Pancreas (tissue), 10 donors: ENCODE measurements at regions not wholly inside any gene's neighbourhood (a gene's known extent, or its start where the extent isn't known, plus 50 kb on each side); places are given as distances from the start of the nearest gene placed in this dataset.

ENCODE experiments used
- ATAC-seq, 4 donors: fragments of 200-7000 bp; cut with Tn5 transposase; one replicate each; pipeline versions ENCODE4 v1.8.0 to v1.9.1; 2020; ENCODE audit warnings: mild to moderate bottlenecking in 4 of 4, moderate library complexity in 4 of 4
- DNase-seq, 6 donors: peaks; one replicate each; pipeline ENCODE4 v3.0.0-alpha.2; 2020
- FAIRE-seq: peaks from 2 replicates; lab custom pipeline; 2012; peaks lifted over from hg19 to GRCh38; lab: Jason Lieb, UNC
- H3K27ac ChIP-seq, 4 donors: fragments of 200-600 bp; sonication (generic); 1 replicate in 3 of 4; 2 replicates in 1 of 4; pipeline versions ENCODE4 v1.5.0 to v1.8.0; 2020
- H3K27me3 ChIP-seq, 4 donors: fragments of 200-600 bp; one replicate each; pipeline ENCODE4 v1.8.0; 2021
- H3K36me3 ChIP-seq, 3 donors: fragments of 200-600 bp; sonication (generic) in 1 of 3; one replicate each; pipeline versions ENCODE4 v1.5.0 to v1.8.0; 2020 to 2021
- H3K4me1 ChIP-seq, 3 donors: fragments of 200-600 bp; one replicate each; pipeline ENCODE4 v1.8.0; 2021
- H3K4me3 ChIP-seq, 4 donors: fragments of 200-600 bp; sonication (generic) in 2 of 4; one replicate each; pipeline versions ENCODE4 v1.5.0 to v1.8.0; 2020 to 2021
- H3K9me3 ChIP-seq, 4 donors: fragments of 200-600 bp; one replicate each; pipeline ENCODE4 v1.8.0; 2021
- WGBS, 2 donors: extraction: QIAGEN DNeasy Blood & Tissue Kit; methylation state at CpG; one replicate each; pipeline ENCODE4 v1.1.7; 2013; 5-methylcytosine and 5-hydroxymethylcytosine counted together
- intact Hi-C, 3 donors: fragments of 100-400 bp; cut with DNase I; formaldehyde crosslinking; loops; one replicate each; pipeline versions ENCODE4 v1.11.1 to v1.14.2; 2022
- TF ChIP-seq, protein P1 (sequence below), 4 donors: fragments of 200-600 bp; sonication (generic) in 3 of 4; IDR thresholded peaks; one replicate each; pipeline versions ENCODE4 v1.5.0 to v1.8.0; 2021; ENCODE audit warnings: antibody characterized with exemption in 4 of 4
- donor health status: healthy with polysubstance abuse.
- donor health status: DM: no; HTN: no; CAD: no; lungs with moderate emphysema.
- donor health status: DM: no; HTN: no; CAD: no.
- donor health status: control.
- donor health status: control.
- donor health status: Bipolar disorder and iron deficiency.
- donor health status: DM: yes; HTN: yes; CAD: no.
- donor health status: DM: no; HTN: no; CAD: no.
- donor health status: DM: no; HTN: no; CAD: no.
- donor health status: DM: yes; HTN: yes; CAD: no.

GRCh38 chr16:11440657-11441012 lies 95.4 kb downstream of the RMI2 start:
- no peak overlapping the region for H3K27ac ChIP-seq
- H3K4me3 ChIP-seq = no peak overlapping the region
- no peaks in the 10 kb centered on the region for H3K4me1 ChIP-seq
- ATAC-seq = no peak
- DNase-seq = no peak
- H3K27me3 ChIP-seq = no peaks in the 10 kb centered on the region
- TF ChIP-seq, protein P1, sequence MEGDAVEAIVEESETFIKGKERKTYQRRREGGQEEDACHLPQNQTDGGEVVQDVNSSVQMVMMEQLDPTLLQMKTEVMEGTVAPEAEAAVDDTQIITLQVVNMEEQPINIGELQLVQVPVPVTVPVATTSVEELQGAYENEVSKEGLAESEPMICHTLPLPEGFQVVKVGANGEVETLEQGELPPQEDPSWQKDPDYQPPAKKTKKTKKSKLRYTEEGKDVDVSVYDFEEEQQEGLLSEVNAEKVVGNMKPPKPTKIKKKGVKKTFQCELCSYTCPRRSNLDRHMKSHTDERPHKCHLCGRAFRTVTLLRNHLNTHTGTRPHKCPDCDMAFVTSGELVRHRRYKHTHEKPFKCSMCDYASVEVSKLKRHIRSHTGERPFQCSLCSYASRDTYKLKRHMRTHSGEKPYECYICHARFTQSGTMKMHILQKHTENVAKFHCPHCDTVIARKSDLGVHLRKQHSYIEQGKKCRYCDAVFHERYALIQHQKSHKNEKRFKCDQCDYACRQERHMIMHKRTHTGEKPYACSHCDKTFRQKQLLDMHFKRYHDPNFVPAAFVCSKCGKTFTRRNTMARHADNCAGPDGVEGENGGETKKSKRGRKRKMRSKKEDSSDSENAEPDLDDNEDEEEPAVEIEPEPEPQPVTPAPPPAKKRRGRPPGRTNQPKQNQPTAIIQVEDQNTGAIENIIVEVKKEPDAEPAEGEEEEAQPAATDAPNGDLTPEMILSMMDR (IDR thresholded peaks at IDR 0.05) = no peak
- no peaks in the 10 kb centered on the region for H3K36me3 ChIP-seq
- no peak for FAIRE-seq
- H3K9me3 ChIP-seq = no peaks in the 10 kb centered on the region
- WGBS, 2 donors = 92 to 93% methylated on average over 7 of the region's 7 CpGs
- intact Hi-C loops = no loop called here

GRCh38 chr16:11445486-11445885 lies 100.2 kb downstream of the RMI2 start:
- no peaks in the 10 kb centered on the region for H3K27me3 ChIP-seq
- ATAC-seq = no peak
- 85 to 93% methylated on average over 7 of the region's 7 CpGs for WGBS, 2 donors
- H3K9me3 ChIP-seq = no peaks in the 10 kb centered on the region
- no peak overlapping the region for H3K27ac ChIP-seq
- intact Hi-C loops = no loop called here
- no peak for DNase-seq
- TF ChIP-seq, protein P1 (IDR thresholded peaks at IDR 0.05) = no peak
- H3K4me3 ChIP-seq = no peak overlapping the region
- no peaks in the 10 kb centered on the region for H3K4me1 ChIP-seq
- FAIRE-seq = no peak
- no peaks in the 10 kb centered on the region for H3K36me3 ChIP-seq

DNA sequence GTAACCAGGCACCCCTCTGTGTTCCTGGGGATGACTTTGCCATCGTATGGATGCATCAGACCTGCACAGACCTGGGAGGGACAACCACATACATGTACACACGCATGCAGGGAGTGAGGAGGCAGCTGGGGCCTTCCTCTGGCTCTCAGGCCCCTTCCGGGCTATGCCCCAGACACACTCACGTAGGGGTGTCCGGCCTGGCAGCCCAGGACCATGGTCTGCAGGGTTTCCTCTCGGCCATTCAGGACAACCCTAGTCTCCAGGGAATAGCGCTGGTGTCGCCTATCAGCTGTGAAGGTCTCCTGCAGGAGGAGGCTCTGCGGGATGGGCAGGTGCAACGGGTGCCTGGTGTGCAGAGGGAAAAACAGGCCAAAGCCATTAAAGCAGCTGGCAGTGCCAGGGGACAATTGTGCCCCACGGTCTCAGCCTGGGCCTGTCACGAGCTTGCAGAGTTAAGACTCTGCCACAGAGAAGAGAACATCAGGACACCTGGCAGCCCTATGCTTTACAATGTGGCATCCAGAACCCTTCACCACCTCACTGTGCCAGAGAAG lies 101.4 kb downstream of the RMI2 start:
- 78 to 82% methylated on average over 12 of the region's 12 CpGs for WGBS, 2 donors
- Histone ChIP-seq H3K36me3 (no peaks in the 10 kb centered on the region), H3K27ac (no peak overlapping the region), H3K4me3 (no peak overlapping the region), H3K27me3 (no peaks in the 10 kb centered on the region), H3K9me3 (no peaks in the 10 kb centered on the region), H3K4me1 (no peaks in the 10 kb centered on the region)
- TF ChIP-seq, protein P1 (IDR thresholded peaks at IDR 0.05) = no peak
- no peak for DNase-seq
- no peak for FAIRE-seq
- intact Hi-C loops = no loop called here
- no peak for ATAC-seq

DNA sequence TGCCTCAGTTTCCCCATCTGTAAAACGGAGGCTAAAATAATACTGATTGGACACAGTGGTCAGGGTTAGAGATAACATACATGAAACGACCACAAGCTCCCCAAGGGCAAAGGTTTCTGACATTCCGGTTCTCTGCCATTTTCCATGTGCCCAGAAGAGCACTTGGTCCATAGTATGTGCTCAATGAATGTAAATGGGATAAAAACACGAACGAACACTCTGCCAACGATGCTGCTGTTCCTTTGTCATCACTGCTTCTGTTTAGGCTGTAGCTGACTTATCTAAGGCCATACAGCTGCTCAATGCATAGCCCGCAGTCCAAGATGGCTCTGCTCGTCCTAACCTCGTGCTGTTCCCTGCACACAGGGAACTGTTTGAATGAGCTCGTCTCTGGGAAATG lies 102.0 kb downstream of the RMI2 start:
- H3K27me3 ChIP-seq = no peaks in the 10 kb centered on the region
- TF ChIP-seq, protein P1 (IDR thresholded peaks at IDR 0.05) = no peak
- H3K27ac ChIP-seq = no peak overlapping the region
- H3K4me1 ChIP-seq = no peaks in the 10 kb centered on the region
- WGBS, 2 donors = 78 to 84% methylated on average over 10 of the region's 10 CpGs
- H3K4me3 ChIP-seq = no peak overlapping the region
- no peak for FAIRE-seq
- no peaks in the 10 kb centered on the region for H3K36me3 ChIP-seq
- H3K9me3 ChIP-seq = no peaks in the 10 kb centered on the region
- intact Hi-C loops = no loop called here
- no peak for ATAC-seq
- DNase-seq = no peak

DNA sequence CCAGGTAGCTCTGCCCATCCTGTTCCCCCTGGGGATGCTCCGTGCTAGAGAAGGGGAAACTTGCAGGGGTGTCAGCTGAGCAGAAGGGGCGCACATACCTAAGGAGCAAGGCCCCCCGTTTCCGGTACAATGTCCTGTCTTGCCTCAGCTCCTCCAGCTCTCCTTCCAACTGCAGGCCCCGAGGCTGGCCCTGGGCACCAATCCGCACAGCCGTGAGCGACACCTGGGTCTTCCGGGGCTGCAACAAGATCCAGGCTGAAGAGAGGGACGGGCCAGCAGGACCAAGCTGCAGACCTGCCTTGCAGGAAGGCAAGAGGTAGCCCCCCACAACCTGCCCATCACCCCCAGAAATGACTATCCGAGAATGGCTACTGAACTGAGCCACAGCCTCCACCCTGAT lies 102.6 kb downstream of the RMI2 start:
- 77 to 80% methylated on average over 11 of the region's 11 CpGs for WGBS, 2 donors
- H3K4me1 ChIP-seq = no peaks in the 10 kb centered on the region
- DNase-seq (no peak), FAIRE-seq (no peak), ATAC-seq (no peak)
- no peaks in the 10 kb centered on the region for H3K27me3 ChIP-seq
- intact Hi-C loops = no loop called here
- no peaks in the 10 kb centered on the region for H3K9me3 ChIP-seq
- TF ChIP-seq, protein P1 (IDR thresholded peaks at IDR 0.05) = no peak
- H3K27ac ChIP-seq = no peak overlapping the region
- no peak overlapping the region for H3K4me3 ChIP-seq
- no peaks in the 10 kb centered on the region for H3K36me3 ChIP-seq
